LNCAP (cell line): ENCODE measurements at regions not wholly inside any gene's neighbourhood (a gene's known extent, or its start where the extent isn't known, plus 50 kb on each side); places are given as distances from the start of the nearest gene placed in this dataset.

Source experiments
- CTCF ChIP-seq: fragments of 450-650 bp; IDR thresholded peaks from 2 replicates; pipeline ENCODE4 v1.5.1; 2017; ENCODE audit warnings: mild to moderate bottlenecking

- TF ChIP-seq CTCF = no peak
Measured at GRCh38 chr17:52837492-52837891, 679.0 kb upstream of the CA10 start.

GRCh38 chr17:52831536-52831935 lies 673.0 kb upstream of the CA10 start:
- TF ChIP-seq CTCF = no peak

- TF ChIP-seq CTCF = no peak
Measured at GRCh38 chr17:52828621-52829020, 670.1 kb upstream of the CA10 start.

GRCh38 chr17:52827526-52827925 lies 669.0 kb upstream of the CA10 start:
- no peak for TF ChIP-seq CTCF

- TF ChIP-seq CTCF = no peak
Measured at GRCh38 chr17:52824542-52824941, 666.0 kb upstream of the CA10 start.

GRCh38 chr17:52823155-52823554 lies 664.6 kb upstream of the CA10 start:
- no peak for TF ChIP-seq CTCF

- TF ChIP-seq CTCF = no peak
Measured at GRCh38 chr17:52790359-52790955, 631.9 kb upstream of the CA10 start.

GRCh38 chr17:52789829-52790228 lies 631.3 kb upstream of the CA10 start:
- no peak for TF ChIP-seq CTCF
